ENCODE measurements at regions not wholly inside any gene's neighbourhood (a gene's known extent, or its start where the extent isn't known, plus 50 kb on each side); places are given as distances from the start of the nearest gene placed in this dataset.
A peak's percentile ranks its signal among the peaks of the same experiment; 100 is the strongest.

DNA sequence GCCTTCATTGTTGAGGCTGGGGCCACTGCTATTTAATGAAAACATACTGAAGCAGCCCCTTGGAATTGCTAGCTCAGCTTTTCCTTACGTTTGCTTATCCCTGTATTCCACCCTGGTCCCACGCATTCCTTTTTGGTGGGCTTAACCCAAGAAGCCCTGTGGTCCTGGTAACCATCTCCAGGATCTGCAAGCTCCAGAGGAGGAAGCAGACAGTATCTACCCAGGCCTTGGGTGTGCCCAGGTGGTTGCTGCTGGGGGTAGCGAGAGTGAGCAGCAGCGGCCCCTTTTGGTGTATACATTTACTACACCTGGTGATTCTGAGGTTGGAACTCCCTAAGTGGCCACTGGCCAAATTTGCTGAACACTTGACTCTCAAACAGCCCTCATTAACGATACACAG lies 97.7 kb downstream of the CBLN1 start:
- CTCF ChIA-PET = interaction anchor here (0.9 to 1.2 kb wide), 4 partner anchors 22 to 490 kb away, joined by 3 read pairs; no protein-coding TSS in a partner anchor
- WGBS (ENCODE audit: low lambda C conversion rate) = 34% methylated on average over 4 of the region's 5 CpGs

GRCh38 chr16:49181791-49182518 lies 99.7 kb downstream of the CBLN1 start:
- Histone ChIP-seq H3K79me2 (ENCODE audit: insufficient read depth) (no peaks in the 10 kb centered on the region), H3K9ac (no peak overlapping the region), H3F3A (replicated peaks; ENCODE audit: insufficient read depth) (no peaks in the 10 kb centered on the region), H3K36me3 (replicated peaks in 1 of 2; ENCODE audit: control insufficient read depth in 1 of 2, insufficient read depth in 2 of 2, low read length in 1 of 2) (no peaks in the 10 kb centered on the region), H3K27ac (ENCODE audit: low read depth in 2 of 2, low read length in 1 of 2) (no peak overlapping the region), H3K9me2 (0 out of 2 replicates have a peak, but pooled peaks cover 2% of the 10 kb centered on the region), H2AFZ (ENCODE audit: low read depth) (no peak overlapping the region), H3K4me1 (ENCODE audit: control insufficient read depth in 1 of 2, insufficient read depth in 2 of 2, low read depth in 1 of 2, low read length in 1 of 2) (no peaks in the 10 kb centered on the region; a peak in 1 of 4 replicates), H3K4me2 (no peak overlapping the region), H3K9me3 (peaks cover under 1% of the 10 kb centered on the region; the same call in 1 of the 2 replicates), H3K4me3 (ENCODE audit: low read depth in 2 of 2, low read length in 1 of 2) (no peak overlapping the region), H4K20me1 (ENCODE audit: insufficient read depth) (no peaks in the 10 kb centered on the region), H3K27me3 (ENCODE audit: insufficient read depth) (no peaks in the 10 kb centered on the region)
- POLR2A ChIA-PET = interaction anchor here (0.7 kb wide), 1 partner anchor 18 kb away, joined by 3 read pairs; no protein-coding TSS in a partner anchor
- 15% methylated on average over 8 of the region's 8 CpGs for WGBS (ENCODE audit: low lambda C conversion rate)
- no peak for DNase-seq
- CTCF ChIA-PET = no interaction called here
- no peak for TF ChIP-seq RXRA (IDR thresholded peaks at IDR 0.05; ENCODE audit: borderline replicate concordance, low read depth)
- no peak for TF ChIP-seq SMC3 (IDR thresholded peaks at IDR 0.05; ENCODE audit: low read depth, low read length)
- no peak for TF ChIP-seq NFIC (IDR thresholded peaks at IDR 0.05; ENCODE audit: borderline replicate concordance)
- no peak for TF ChIP-seq RCOR1 (IDR thresholded peaks at IDR 0.05; ENCODE audit: low read length)
- TF ChIP-seq USF1 (IDR thresholded peaks at IDR 0.05; ENCODE audit: borderline replicate concordance, low read depth) = no peak
- no peak for TF ChIP-seq IRF3 (IDR thresholded peaks at IDR 0.05; ENCODE audit: low read depth, low read length)
- no peak for TF ChIP-seq GABPA (IDR thresholded peaks at IDR 0.05; ENCODE audit: low read depth)
- no peak for TF ChIP-seq TAF1 (IDR thresholded peaks at IDR 0.05; ENCODE audit: borderline replicate concordance, low read depth, low read length)
- TF ChIP-seq CTCF (IDR thresholded peaks at IDR 0.05) = no peak
- TF ChIP-seq REST (IDR thresholded peaks at IDR 0.05; ENCODE audit: low read depth, low read length) = no peak

More for the DNA sequence above, 97.7 kb downstream of the CBLN1 start:
- H3K9me3 ChIP-seq = peaks cover 4% of the 10 kb centered on the region; the same call in 1 of the 2 replicates
- no peaks in the 10 kb centered on the region for H3K36me3 ChIP-seq (replicated peaks in 1 of 2; ENCODE audit: control insufficient read depth in 1 of 2, insufficient read depth in 2 of 2, low read length in 1 of 2)
- H3K9ac ChIP-seq = no peak overlapping the region
- no peaks in the 10 kb centered on the region for H3F3A ChIP-seq (replicated peaks; ENCODE audit: insufficient read depth)
- H3K27me3 ChIP-seq (ENCODE audit: insufficient read depth) = no peaks in the 10 kb centered on the region
- POLR2A ChIA-PET = no interaction called here
- H2AFZ ChIP-seq (ENCODE audit: low read depth) = no peak overlapping the region
- TF ChIP-seq RAD21 (IDR thresholded peaks at IDR 0.05; ENCODE audit: low read length) (peak; percentile 58), CTCF (IDR thresholded peaks at IDR 0.05) (peak; percentile 49; the same call in 1 of the 2 replicates), SMC3 (IDR thresholded peaks at IDR 0.05; ENCODE audit: low read depth, low read length) (peak; percentile 39), FOSL2 (IDR thresholded peaks at IDR 0.05; ENCODE audit: borderline replicate concordance, low read depth) (no peak)
- DNase-seq = peak; percentile 37
- no peaks in the 10 kb centered on the region for H4K20me1 ChIP-seq (ENCODE audit: insufficient read depth)
- no peaks in the 10 kb centered on the region; a peak in 1 of 4 replicates for H3K4me1 ChIP-seq (ENCODE audit: control insufficient read depth in 1 of 2, insufficient read depth in 2 of 2, low read depth in 1 of 2, low read length in 1 of 2)
- H3K4me3 ChIP-seq (ENCODE audit: low read depth in 2 of 2, low read length in 1 of 2) = no peak overlapping the region
- no peak overlapping the region for H3K4me2 ChIP-seq
- no peaks in the 10 kb centered on the region for H3K79me2 ChIP-seq (ENCODE audit: insufficient read depth)
- H3K27ac ChIP-seq (ENCODE audit: low read depth in 2 of 2, low read length in 1 of 2) = no peak overlapping the region
- H3K9me2 ChIP-seq = 0 out of 2 replicates have a peak, but pooled peaks cover 2% of the 10 kb centered on the region
